Cardiac fibroblast (primary cell): ENCODE measurements at regions not wholly inside any gene's neighbourhood (a gene's known extent, or its start where the extent isn't known, plus 50 kb on each side); places are given as distances from the start of the nearest gene placed in this dataset.

ENCODE experiments used
- DNase-seq, 2 donors: peaks; one replicate each; pipeline versions ENCODE4 v3.0.0 to v3.0.0-alpha.2; 2010; ENCODE audit warnings: low read depth in 2 of 2
- H3K4me3 ChIP-seq, 2 donors: replicated peaks in 1 of 2; 1 replicate in 1 of 2; 2 replicates in 1 of 2; pipeline ENCODE4 v1.5.1; 2011; ENCODE audit warnings: low read depth in 2 of 2, low read length in 2 of 2, mild to moderate bottlenecking in 2 of 2, moderate library complexity in 1 of 2
- CTCF ChIP-seq: IDR thresholded peaks from one replicate; pipeline ENCODE4 v1.5.1; 2011; ENCODE audit warnings: low read depth, mild to moderate bottlenecking, low read length, inconsistent platforms

- no peak for DNase-seq
- no peak for TF ChIP-seq CTCF
- no peak overlapping the region for H3K4me3 ChIP-seq
Observed at GRCh38 chr2:104404526-104404925, 449.4 kb upstream of the POU3F3 start.

GRCh38 chr2:104405623-104406022 is 448.3 kb upstream of the POU3F3 start:
- no peak for DNase-seq
- no peak for TF ChIP-seq CTCF
- no peak overlapping the region for H3K4me3 ChIP-seq

GRCh38 chr2:104406261-104406726 is 447.6 kb upstream of the POU3F3 start:
- H3K4me3 ChIP-seq, result no peak overlapping the region
- no peak for DNase-seq

GRCh38 chr2:104407641-104408040 is 446.3 kb upstream of the POU3F3 start:
- TF ChIP-seq CTCF, result no peak
- no peak for DNase-seq
- H3K4me3 ChIP-seq, result no peak overlapping the region

More at GRCh38 chr2:104406261-104406726, 447.6 kb upstream of the POU3F3 start:
- no peak for TF ChIP-seq CTCF

GRCh38 chr2:104408266-104408665 is 445.6 kb upstream of the POU3F3 start:
- no peak for TF ChIP-seq CTCF
- no peak overlapping the region for H3K4me3 ChIP-seq
- no peak for DNase-seq

GRCh38 chr2:104410136-104410535 is 443.8 kb upstream of the POU3F3 start:
- H3K4me3 ChIP-seq, result no peak overlapping the region
- no peak for TF ChIP-seq CTCF
- no peak for DNase-seq

GRCh38 chr2:104412384-104412783 is 441.5 kb upstream of the POU3F3 start:
- no peak overlapping the region for H3K4me3 ChIP-seq
- TF ChIP-seq CTCF, result no peak
- DNase-seq, result peak in 1 of 2 donors; percentile 3
